ENCODE measurements at regions not wholly inside any gene's neighbourhood (a gene's known extent, or its start where the extent isn't known, plus 50 kb on each side); places are given as distances from the start of the nearest gene placed in this dataset.

- H3K79me2 ChIP-seq (replicated peaks; ENCODE audit: insufficient read depth), result no peaks in the 10 kb centered on the region
- H3K27ac Mint-ChIP-seq, result no peak overlapping the region
- ATAC-seq (no peak), DNase-seq (ENCODE audit: low spot score) (no peak)
- no peaks in the 10 kb centered on the region for H3K4me1 ChIP-seq (ENCODE audit: insufficient read depth)
- no peaks in the 10 kb centered on the region for H4K20me1 ChIP-seq (replicated peaks; ENCODE audit: insufficient read depth)
- H3K27me3 ChIP-seq (ENCODE audit: insufficient read depth), result no peaks in the 10 kb centered on the region
- no peaks in the 10 kb centered on the region for H3K4me1 Mint-ChIP-seq
- H3K36me3 Mint-ChIP-seq (ENCODE audit: low read depth), result no peaks in the 10 kb centered on the region; the same call in 2 of the 3 replicates
- H3K9me2 ChIP-seq (ENCODE audit: insufficient read depth), result no peaks in the 10 kb centered on the region
- no peak overlapping the region for H3K4me3 Mint-ChIP-seq
- H3K9me3 Mint-ChIP-seq, result peaks cover 9% of the 10 kb centered on the region; the same call in 2 of the 3 replicates
- H3K4me3 ChIP-seq, result no peak overlapping the region
- TF ChIP-seq, protein P1, sequence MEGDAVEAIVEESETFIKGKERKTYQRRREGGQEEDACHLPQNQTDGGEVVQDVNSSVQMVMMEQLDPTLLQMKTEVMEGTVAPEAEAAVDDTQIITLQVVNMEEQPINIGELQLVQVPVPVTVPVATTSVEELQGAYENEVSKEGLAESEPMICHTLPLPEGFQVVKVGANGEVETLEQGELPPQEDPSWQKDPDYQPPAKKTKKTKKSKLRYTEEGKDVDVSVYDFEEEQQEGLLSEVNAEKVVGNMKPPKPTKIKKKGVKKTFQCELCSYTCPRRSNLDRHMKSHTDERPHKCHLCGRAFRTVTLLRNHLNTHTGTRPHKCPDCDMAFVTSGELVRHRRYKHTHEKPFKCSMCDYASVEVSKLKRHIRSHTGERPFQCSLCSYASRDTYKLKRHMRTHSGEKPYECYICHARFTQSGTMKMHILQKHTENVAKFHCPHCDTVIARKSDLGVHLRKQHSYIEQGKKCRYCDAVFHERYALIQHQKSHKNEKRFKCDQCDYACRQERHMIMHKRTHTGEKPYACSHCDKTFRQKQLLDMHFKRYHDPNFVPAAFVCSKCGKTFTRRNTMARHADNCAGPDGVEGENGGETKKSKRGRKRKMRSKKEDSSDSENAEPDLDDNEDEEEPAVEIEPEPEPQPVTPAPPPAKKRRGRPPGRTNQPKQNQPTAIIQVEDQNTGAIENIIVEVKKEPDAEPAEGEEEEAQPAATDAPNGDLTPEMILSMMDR (conservative IDR thresholded peaks at IDR 0.05; ENCODE audit: low read depth in 2 of 2), result no peak
- TF ChIP-seq, protein P2, sequence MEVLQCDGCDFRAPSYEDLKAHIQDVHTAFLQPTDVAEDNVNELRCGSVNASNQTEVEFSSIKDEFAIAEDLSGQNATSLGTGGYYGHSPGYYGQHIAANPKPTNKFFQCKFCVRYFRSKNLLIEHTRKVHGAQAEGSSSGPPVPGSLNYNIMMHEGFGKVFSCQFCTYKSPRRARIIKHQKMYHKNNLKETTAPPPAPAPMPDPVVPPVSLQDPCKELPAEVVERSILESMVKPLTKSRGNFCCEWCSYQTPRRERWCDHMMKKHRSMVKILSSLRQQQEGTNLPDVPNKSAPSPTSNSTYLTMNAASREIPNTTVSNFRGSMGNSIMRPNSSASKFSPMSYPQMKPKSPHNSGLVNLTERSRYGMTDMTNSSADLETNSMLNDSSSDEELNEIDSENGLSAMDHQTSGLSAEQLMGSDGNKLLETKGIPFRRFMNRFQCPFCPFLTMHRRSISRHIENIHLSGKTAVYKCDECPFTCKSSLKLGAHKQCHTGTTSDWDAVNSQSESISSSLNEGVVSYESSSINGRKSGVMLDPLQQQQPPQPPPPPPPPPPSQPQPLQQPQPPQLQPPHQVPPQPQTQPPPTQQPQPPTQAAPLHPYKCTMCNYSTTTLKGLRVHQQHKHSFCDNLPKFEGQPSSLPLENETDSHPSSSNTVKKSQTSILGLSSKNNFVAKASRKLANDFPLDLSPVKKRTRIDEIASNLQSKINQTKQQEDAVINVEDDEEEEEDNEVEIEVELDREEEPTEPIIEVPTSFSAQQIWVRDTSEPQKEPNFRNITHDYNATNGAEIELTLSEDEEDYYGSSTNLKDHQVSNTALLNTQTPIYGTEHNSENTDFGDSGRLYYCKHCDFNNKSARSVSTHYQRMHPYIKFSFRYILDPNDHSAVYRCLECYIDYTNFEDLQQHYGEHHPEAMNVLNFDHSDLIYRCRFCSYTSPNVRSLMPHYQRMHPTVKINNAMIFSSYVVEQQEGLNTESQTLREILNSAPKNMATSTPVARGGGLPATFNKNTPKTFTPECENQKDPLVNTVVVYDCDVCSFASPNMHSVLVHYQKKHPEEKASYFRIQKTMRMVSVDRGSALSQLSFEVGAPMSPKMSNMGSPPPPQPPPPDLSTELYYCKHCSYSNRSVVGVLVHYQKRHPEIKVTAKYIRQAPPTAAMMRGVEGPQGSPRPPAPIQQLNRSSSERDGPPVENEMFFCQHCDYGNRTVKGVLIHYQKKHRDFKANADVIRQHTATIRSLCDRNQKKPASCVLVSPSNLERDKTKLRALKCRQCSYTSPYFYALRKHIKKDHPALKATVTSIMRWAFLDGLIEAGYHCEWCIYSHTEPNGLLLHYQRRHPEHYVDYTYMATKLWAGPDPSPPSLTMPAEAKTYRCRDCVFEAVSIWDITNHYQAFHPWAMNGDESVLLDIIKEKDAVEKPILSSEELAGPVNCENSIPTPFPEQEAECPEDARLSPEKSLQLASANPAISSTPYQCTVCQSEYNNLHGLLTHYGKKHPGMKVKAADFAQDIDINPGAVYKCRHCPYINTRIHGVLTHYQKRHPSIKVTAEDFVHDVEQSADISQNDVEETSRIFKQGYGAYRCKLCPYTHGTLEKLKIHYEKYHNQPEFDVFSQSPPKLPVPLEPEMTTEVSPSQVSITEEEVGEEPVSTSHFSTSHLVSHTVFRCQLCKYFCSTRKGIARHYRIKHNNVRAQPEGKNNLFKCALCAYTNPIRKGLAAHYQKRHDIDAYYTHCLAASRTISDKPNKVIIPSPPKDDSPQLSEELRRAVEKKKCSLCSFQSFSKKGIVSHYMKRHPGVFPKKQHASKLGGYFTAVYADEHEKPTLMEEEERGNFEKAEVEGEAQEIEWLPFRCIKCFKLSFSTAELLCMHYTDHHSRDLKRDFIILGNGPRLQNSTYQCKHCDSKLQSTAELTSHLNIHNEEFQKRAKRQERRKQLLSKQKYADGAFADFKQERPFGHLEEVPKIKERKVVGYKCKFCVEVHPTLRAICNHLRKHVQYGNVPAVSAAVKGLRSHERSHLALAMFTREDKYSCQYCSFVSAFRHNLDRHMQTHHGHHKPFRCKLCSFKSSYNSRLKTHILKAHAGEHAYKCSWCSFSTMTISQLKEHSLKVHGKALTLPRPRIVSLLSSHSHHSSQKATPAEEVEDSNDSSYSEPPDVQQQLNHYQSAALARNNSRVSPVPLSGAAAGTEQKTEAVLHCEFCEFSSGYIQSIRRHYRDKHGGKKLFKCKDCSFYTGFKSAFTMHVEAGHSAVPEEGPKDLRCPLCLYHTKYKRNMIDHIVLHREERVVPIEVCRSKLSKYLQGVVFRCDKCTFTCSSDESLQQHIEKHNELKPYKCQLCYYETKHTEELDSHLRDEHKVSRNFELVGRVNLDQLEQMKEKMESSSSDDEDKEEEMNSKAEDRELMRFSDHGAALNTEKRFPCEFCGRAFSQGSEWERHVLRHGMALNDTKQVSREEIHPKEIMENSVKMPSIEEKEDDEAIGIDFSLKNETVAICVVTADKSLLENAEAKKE (CRISPR knock-in tag; IDR thresholded peaks at IDR 0.05), result no peak
- TF ChIP-seq CREB1 (CRISPR knock-in tag; IDR thresholded peaks at IDR 0.05; ENCODE audit: low read depth) (no peak), STAT1 (IDR thresholded peaks at IDR 0.05; ENCODE audit: unreplicated experiment) (no peak), NANOG (IDR thresholded peaks at IDR 0.05; ENCODE audit: borderline replicate concordance) (no peak), EZH2 (IDR thresholded peaks at IDR 0.05; ENCODE audit: low read depth, unreplicated experiment) (no peak), REST (IDR thresholded peaks at IDR 0.05; ENCODE audit: unreplicated experiment) (no peak)
- H3K27me3 Mint-ChIP-seq (ENCODE audit: insufficient read depth, low read depth, poor library complexity), result no peaks in the 10 kb centered on the region
- H3K27ac ChIP-seq (ENCODE audit: low read depth), result no peak overlapping the region
- H2AFZ ChIP-seq, result no peak overlapping the region
- no peak overlapping the region for H3K4me2 ChIP-seq
- no peaks in the 10 kb centered on the region for H3F3A ChIP-seq (replicated peaks; ENCODE audit: low read depth)
- no peaks in the 10 kb centered on the region for H3K36me3 ChIP-seq (ENCODE audit: insufficient read depth)
These were observed 630.0 kb downstream of the TAF11L14 start for GRCh38 chr5:18264126-18264882.
